K562 (cell line): ENCODE measurements at regions not wholly inside any gene's neighbourhood (a gene's known extent, or its start where the extent isn't known, plus 50 kb on each side); places are given as distances from the start of the nearest gene placed in this dataset.

Experiments
- ZFX ChIP-seq: sonication (generic); formaldehyde crosslinking; IDR thresholded peaks from 2 replicates; pipeline ENCODE4 v1.8.0; 2022; ENCODE audit warnings: mild to moderate bottlenecking, missing genetic modification reagents, moderate library complexity
- ZNF551 ChIP-seq: fragments of 250-450 bp; sonication (Bioruptor Pico); IDR thresholded peaks from 2 replicates; pipeline ENCODE4 v1.5.0; 2021; ENCODE audit warnings: mild to moderate bottlenecking, moderate library complexity
- TF ChIP-seq, protein P1 (sequence below), 2 experiments: fragments of 450-650 bp in 1 of 2; sonication (generic) in 1 of 2; formaldehyde crosslinking in 1 of 2; IDR thresholded peaks; 2 replicates each; pipeline versions ENCODE4 v1.7.1 to v1.9.0; 2016 to 2022; ENCODE audit warnings: inconsistent platforms in 1 of 2, mild to moderate bottlenecking in 1 of 2, missing genetic modification reagents in 1 of 2
- TF ChIP-seq, protein P2 (sequence below): fragments of 250-450 bp; sonication (Bioruptor Pico); IDR thresholded peaks from 2 replicates; pipeline ENCODE4 v1.5.1; 2021; ENCODE audit warnings: mild to moderate bottlenecking
- TF ChIP-seq, protein P3 (sequence below): fragments of 250-450 bp; sonication (Bioruptor Pico); IDR thresholded peaks from 2 replicates; pipeline ENCODE4 v1.4.0; 2020; ENCODE audit warnings: mild to moderate bottlenecking, moderate library complexity

DNA sequence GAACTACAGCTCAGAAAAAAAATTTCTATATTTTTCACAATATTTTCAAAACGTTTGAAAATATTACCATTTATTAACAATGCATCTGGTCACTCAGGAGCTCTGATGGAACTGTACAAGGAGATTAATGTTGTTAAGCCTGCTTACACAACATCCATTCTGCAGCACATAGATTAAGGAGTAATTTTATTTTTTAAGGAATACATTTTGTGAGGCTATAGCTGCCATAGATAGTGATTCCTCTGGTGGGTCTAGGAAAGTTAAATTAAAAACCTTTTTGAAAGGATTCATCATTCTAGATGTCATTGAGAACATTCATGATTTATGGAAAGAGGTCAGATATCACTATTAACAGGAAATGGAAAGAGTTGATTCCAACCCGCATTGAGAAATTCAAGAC is 196.9 kb downstream of the C3orf38 start (continued):
- TF ChIP-seq, protein P1, sequence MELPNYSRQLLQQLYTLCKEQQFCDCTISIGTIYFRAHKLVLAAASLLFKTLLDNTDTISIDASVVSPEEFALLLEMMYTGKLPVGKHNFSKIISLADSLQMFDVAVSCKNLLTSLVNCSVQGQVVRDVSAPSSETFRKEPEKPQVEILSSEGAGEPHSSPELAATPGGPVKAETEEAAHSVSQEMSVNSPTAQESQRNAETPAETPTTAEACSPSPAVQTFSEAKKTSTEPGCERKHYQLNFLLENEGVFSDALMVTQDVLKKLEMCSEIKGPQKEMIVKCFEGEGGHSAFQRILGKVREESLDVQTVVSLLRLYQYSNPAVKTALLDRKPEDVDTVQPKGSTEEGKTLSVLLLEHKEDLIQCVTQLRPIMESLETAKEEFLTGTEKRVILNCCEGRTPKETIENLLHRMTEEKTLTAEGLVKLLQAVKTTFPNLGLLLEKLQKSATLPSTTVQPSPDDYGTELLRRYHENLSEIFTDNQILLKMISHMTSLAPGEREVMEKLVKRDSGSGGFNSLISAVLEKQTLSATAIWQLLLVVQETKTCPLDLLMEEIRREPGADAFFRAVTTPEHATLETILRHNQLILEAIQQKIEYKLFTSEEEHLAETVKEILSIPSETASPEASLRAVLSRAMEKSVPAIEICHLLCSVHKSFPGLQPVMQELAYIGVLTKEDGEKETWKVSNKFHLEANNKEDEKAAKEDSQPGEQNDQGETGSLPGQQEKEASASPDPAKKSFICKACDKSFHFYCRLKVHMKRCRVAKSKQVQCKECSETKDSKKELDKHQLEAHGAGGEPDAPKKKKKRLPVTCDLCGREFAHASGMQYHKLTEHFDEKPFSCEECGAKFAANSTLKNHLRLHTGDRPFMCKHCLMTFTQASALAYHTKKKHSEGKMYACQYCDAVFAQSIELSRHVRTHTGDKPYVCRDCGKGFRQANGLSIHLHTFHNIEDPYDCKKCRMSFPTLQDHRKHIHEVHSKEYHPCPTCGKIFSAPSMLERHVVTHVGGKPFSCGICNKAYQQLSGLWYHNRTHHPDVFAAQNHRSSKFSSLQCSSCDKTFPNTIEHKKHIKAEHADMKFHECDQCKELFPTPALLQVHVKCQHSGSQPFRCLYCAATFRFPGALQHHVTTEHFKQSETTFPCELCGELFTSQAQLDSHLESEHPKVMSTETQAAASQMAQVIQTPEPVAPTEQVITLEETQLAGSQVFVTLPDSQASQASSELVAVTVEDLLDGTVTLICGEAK (IDR thresholded peaks at IDR 0.05): no peak
- TF ChIP-seq, protein P1 (CRISPR knock-in tag; IDR thresholded peaks at IDR 0.05): no peak
- TF ChIP-seq, protein P2, sequence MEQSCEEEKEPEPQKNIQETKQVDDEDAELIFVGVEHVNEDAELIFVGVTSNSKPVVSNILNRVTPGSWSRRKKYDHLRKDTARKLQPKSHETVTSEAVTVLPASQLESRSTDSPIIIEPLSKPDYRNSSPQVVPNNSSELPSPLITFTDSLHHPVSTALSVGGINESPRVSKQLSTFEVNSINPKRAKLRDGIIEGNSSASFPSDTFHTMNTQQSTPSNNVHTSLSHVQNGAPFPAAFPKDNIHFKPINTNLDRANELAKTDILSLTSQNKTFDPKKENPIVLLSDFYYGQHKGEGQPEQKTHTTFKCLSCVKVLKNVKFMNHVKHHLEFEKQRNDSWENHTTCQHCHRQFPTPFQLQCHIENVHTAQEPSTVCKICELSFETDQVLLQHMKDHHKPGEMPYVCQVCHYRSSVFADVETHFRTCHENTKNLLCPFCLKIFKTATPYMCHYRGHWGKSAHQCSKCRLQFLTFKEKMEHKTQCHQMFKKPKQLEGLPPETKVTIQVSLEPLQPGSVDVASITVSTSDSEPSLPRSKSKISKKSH (CRISPR knock-in tag): no peak
- TF ChIP-seq ZNF551 (CRISPR knock-in tag) (no peak), ZFX (no peak)
- TF ChIP-seq, protein P3, sequence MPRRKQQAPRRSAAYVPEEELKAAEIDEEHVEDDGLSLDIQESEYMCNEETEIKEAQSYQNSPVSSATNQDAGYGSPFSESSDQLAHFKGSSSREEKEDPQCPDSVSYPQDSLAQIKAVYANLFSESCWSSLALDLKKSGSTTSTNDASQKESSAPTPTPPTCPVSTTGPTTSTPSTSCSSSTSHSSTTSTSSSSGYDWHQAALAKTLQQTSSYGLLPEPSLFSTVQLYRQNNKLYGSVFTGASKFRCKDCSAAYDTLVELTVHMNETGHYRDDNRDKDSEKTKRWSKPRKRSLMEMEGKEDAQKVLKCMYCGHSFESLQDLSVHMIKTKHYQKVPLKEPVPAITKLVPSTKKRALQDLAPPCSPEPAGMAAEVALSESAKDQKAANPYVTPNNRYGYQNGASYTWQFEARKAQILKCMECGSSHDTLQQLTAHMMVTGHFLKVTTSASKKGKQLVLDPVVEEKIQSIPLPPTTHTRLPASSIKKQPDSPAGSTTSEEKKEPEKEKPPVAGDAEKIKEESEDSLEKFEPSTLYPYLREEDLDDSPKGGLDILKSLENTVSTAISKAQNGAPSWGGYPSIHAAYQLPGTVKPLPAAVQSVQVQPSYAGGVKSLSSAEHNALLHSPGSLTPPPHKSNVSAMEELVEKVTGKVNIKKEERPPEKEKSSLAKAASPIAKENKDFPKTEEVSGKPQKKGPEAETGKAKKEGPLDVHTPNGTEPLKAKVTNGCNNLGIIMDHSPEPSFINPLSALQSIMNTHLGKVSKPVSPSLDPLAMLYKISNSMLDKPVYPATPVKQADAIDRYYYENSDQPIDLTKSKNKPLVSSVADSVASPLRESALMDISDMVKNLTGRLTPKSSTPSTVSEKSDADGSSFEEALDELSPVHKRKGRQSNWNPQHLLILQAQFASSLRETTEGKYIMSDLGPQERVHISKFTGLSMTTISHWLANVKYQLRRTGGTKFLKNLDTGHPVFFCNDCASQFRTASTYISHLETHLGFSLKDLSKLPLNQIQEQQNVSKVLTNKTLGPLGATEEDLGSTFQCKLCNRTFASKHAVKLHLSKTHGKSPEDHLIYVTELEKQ (CRISPR knock-in tag): no peak
